Suprapubic skin (tissue), 4 donors: ENCODE measurements at regions not wholly inside any gene's neighbourhood (a gene's known extent, or its start where the extent isn't known, plus 50 kb on each side); places are given as distances from the start of the nearest gene placed in this dataset.

Source experiments
- DNase-seq, 2 donors: peaks; one replicate each; pipeline ENCODE4 v3.0.0-alpha.2; 2019; ENCODE audit warnings: low spot score in 2 of 2
- H3K27ac ChIP-seq: fragments of 200-600 bp; sonication (generic); one replicate; pipeline ENCODE4 v1.5.1; 2019
- H3K27me3 ChIP-seq: fragments of 200-600 bp; sonication (generic); one replicate; pipeline ENCODE4 v1.5.1; 2019
- H3K36me3 ChIP-seq: fragments of 200-600 bp; sonication (generic); one replicate; pipeline ENCODE4 v1.5.1; 2019
- H3K4me1 ChIP-seq: fragments of 200-600 bp; sonication (generic); one replicate; pipeline ENCODE4 v1.5.1; 2019
- H3K4me3 ChIP-seq: fragments of 200-600 bp; sonication (generic); one replicate; pipeline ENCODE4 v1.5.1; 2019; ENCODE audit warnings: mild to moderate bottlenecking
- H3K9me3 ChIP-seq: fragments of 200-600 bp; sonication (generic); one replicate; pipeline ENCODE4 v1.5.1; 2019
- CTCF ChIP-seq, 2 donors: fragments of 200-600 bp in 1 of 2; fragments of 450-650 bp in 1 of 2; sonication (generic) in 1 of 2; IDR thresholded peaks; one replicate each; pipeline ENCODE4 v1.5.1; 2016 to 2019; ENCODE audit warnings: antibody characterized with exemption in 2 of 2, mild to moderate bottlenecking in 1 of 2, moderate library complexity in 1 of 2
- EP300 ChIP-seq: sonication (generic); formaldehyde crosslinking; IDR thresholded peaks from one replicate; pipeline ENCODE4 v1.6.1; 2017; ENCODE audit warnings: antibody characterized with exemption
- POLR2A ChIP-seq, 2 donors: fragments of 450-650 bp; IDR thresholded peaks; one replicate each; pipeline ENCODE4 v1.6.1; 2017; ENCODE audit warnings: antibody characterized with exemption in 2 of 2, mild to moderate bottlenecking in 2 of 2, moderate library complexity in 2 of 2
- POLR2AphosphoS5 ChIP-seq, 3 donors: sonication (generic); formaldehyde crosslinking; IDR thresholded peaks; one replicate each; pipeline ENCODE4 v1.6.1; 2017; ENCODE audit warnings: antibody characterized with exemption in 3 of 3
- WGBS: methylation state at CpG from one replicate; pipeline ENCODE4 v1.1.5; 2018; 5-methylcytosine and 5-hydroxymethylcytosine counted together

DNA sequence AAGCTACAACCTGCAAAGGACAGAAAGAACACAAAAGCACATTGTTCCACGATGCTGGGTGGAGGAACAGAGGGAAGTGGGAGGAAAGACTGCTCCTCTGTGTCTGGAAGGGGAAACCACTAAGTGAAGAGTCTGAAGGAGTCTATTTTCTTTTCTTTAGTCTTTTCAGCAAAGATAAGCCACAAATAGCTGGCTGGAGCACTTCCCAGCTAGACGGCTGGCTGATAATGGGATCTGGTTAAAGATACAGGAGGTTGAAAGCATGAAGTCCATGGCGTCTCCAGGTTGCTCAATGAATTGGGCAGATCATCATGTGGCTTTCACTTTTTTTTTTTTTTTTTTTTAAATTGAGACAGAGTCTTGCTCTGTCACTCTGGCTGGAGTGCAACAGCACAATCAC, 154.0 kb upstream of the KCNG1 start:
- DNase-seq = no peak
- Histone ChIP-seq H3K36me3 (no peaks in the 10 kb centered on the region), H3K9me3 (no peaks in the 10 kb centered on the region), H3K27ac (no peak overlapping the region), H3K4me1 (no peaks in the 10 kb centered on the region), H3K27me3 (peaks cover 31% of the 10 kb centered on the region), H3K4me3 (no peak overlapping the region)
- 46% methylated on average over 3 of the region's 3 CpGs for WGBS
- TF ChIP-seq POLR2A (IDR thresholded peaks at IDR 0.05) (no peak), POLR2AphosphoS5 (IDR thresholded peaks at IDR 0.05) (no peak), CTCF (IDR thresholded peaks at IDR 0.05) (no peak), EP300 (no peak)

GRCh38 chr20:51176446-51176845, 153.5 kb upstream of the KCNG1 start:
- Histone ChIP-seq H3K4me3 (no peak overlapping the region), H3K9me3 (no peaks in the 10 kb centered on the region), H3K36me3 (no peaks in the 10 kb centered on the region), H3K4me1 (no peaks in the 10 kb centered on the region), H3K27me3 (peaks cover 34% of the 10 kb centered on the region), H3K27ac (no peak overlapping the region)
- no peak for DNase-seq
- 75% methylated on average over 7 of the region's 8 CpGs for WGBS
- TF ChIP-seq POLR2AphosphoS5 (IDR thresholded peaks at IDR 0.05) = no peak
- no peak for TF ChIP-seq CTCF (IDR thresholded peaks at IDR 0.05)

GRCh38 chr20:51175724-51176123, 152.8 kb upstream of the KCNG1 start:
- H3K27me3 ChIP-seq = peaks cover 34% of the 10 kb centered on the region
- H3K4me3 ChIP-seq = no peak overlapping the region
- TF ChIP-seq POLR2AphosphoS5 (IDR thresholded peaks at IDR 0.05) = no peak
- no peak for TF ChIP-seq EP300
- TF ChIP-seq POLR2A (IDR thresholded peaks at IDR 0.05) = no peak
- TF ChIP-seq CTCF (IDR thresholded peaks at IDR 0.05) = no peak
- no peaks in the 10 kb centered on the region for H3K9me3 ChIP-seq
- 78% methylated on average over 5 of the region's 5 CpGs for WGBS
- H3K36me3 ChIP-seq = no peaks in the 10 kb centered on the region
- no peak for DNase-seq
- H3K27ac ChIP-seq = no peak overlapping the region
- H3K4me1 ChIP-seq = no peaks in the 10 kb centered on the region

DNA sequence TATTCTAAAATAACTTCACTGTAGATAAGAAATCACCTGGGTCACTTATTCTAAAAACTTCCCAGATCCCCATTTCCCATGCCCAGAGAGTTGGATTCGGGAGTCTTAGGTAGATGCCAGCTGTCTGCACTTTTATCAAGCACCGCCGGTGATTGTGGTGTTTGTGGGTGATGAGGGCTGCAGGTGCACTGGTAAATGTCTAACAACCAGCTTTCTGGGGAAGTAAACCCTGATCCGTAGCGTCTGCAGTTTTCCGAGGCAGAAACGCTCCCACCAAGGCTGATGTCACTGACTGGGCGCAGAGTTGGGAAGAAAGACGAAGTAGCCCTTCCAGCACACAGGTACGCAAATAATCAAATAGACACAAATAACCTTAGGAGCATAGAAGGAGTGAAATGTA, 152.2 kb upstream of the KCNG1 start:
- TF ChIP-seq POLR2A (IDR thresholded peaks at IDR 0.05) (no peak), CTCF (IDR thresholded peaks at IDR 0.05) (no peak), EP300 (no peak), POLR2AphosphoS5 (IDR thresholded peaks at IDR 0.05) (no peak)
- Histone ChIP-seq H3K36me3 (no peaks in the 10 kb centered on the region), H3K4me3 (no peak overlapping the region), H3K4me1 (no peaks in the 10 kb centered on the region), H3K27me3 (peaks cover 32% of the 10 kb centered on the region), H3K27ac (no peak overlapping the region), H3K9me3 (peaks cover under 1% of the 10 kb centered on the region)
- DNase-seq = no peak
- 90% methylated on average over 10 of the region's 10 CpGs for WGBS

GRCh38 chr20:51174536-51174935, 151.6 kb upstream of the KCNG1 start:
- peaks cover 3% of the 10 kb centered on the region for H3K9me3 ChIP-seq
- H3K27me3 ChIP-seq = peaks cover 33% of the 10 kb centered on the region
- no peaks in the 10 kb centered on the region for H3K4me1 ChIP-seq
- no peaks in the 10 kb centered on the region for H3K36me3 ChIP-seq
- no peak for TF ChIP-seq POLR2A (IDR thresholded peaks at IDR 0.05)
- H3K4me3 ChIP-seq = no peak overlapping the region
- H3K27ac ChIP-seq = no peak overlapping the region
- WGBS = 78% methylated on average over 2 of the region's 2 CpGs
- no peak for DNase-seq
